ENCODE measurements at regions not wholly inside any gene's neighbourhood (a gene's known extent, or its start where the extent isn't known, plus 50 kb on each side); places are given as distances from the start of the nearest gene placed in this dataset.

DNA sequence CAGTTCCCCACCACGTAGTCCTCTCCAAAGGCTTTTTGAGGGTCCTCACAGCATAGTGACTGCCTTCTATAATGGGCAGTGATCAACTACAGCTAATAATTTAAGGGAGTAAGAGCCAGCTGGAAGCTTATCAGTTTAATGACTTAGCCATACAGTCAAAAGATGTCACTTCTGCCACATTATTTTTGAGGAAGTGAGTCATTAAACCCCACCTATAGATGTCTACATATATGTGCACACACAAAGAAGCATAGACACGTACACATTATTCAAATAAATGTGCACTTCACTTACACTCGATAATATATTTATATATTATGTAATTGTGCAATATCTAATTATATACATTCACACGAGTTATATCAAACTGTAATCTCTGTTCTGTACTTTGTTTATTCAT, 1704.7 kb downstream of the KCNT2 start:
- TF ChIP-seq POLR2A (IDR thresholded peaks at IDR 0.05) = no peak
- TF ChIP-seq, protein P1, sequence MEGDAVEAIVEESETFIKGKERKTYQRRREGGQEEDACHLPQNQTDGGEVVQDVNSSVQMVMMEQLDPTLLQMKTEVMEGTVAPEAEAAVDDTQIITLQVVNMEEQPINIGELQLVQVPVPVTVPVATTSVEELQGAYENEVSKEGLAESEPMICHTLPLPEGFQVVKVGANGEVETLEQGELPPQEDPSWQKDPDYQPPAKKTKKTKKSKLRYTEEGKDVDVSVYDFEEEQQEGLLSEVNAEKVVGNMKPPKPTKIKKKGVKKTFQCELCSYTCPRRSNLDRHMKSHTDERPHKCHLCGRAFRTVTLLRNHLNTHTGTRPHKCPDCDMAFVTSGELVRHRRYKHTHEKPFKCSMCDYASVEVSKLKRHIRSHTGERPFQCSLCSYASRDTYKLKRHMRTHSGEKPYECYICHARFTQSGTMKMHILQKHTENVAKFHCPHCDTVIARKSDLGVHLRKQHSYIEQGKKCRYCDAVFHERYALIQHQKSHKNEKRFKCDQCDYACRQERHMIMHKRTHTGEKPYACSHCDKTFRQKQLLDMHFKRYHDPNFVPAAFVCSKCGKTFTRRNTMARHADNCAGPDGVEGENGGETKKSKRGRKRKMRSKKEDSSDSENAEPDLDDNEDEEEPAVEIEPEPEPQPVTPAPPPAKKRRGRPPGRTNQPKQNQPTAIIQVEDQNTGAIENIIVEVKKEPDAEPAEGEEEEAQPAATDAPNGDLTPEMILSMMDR (IDR thresholded peaks at IDR 0.05) = no peak
- H3K4me3 ChIP-seq = no peak overlapping the region
- no peak for DNase-seq
- H3K27ac ChIP-seq = no peak overlapping the region
- peaks cover 0 to 2% (median 0%) of the 10 kb centered on the region in 4 donors for H3K9me3 ChIP-seq
- H3K4me1 ChIP-seq = no peaks in the 10 kb centered on the region
- no peaks in the 10 kb centered on the region for H3K36me3 ChIP-seq
- H3K27me3 ChIP-seq = no peaks in the 10 kb centered on the region

DNA sequence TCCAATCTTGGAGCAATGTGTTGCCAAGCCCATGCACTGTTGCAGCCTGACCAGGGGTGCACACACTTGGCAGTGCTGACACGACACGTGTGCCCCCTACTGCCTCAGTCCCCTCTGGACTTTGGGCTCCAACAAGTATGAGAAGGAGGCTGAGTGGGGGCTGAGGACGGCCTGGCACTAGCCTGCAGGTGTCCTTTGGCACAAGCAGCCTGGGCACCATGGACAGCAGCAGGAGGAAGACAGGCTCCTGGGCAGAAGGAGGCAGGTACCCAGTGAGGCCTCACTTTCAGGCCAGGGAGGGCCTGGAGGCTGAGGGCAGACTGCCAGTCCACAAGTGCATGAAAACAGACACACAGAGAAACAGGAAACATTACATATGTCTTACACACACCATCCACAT, 1702.9 kb upstream of the B3GALT2 start:
- Histone ChIP-seq H3K27ac (no peak overlapping the region), H3K9me3 (no peaks in the 10 kb centered on the region), H3K36me3 (no peaks in the 10 kb centered on the region), H3K27me3 (no peaks in the 10 kb centered on the region), H3K4me3 (no peak overlapping the region), H3K4me1 (no peaks in the 10 kb centered on the region)
- no peak for DNase-seq
- TF ChIP-seq, protein P1 (IDR thresholded peaks at IDR 0.05) = no peak
- TF ChIP-seq POLR2A (IDR thresholded peaks at IDR 0.05) = no peak

DNA sequence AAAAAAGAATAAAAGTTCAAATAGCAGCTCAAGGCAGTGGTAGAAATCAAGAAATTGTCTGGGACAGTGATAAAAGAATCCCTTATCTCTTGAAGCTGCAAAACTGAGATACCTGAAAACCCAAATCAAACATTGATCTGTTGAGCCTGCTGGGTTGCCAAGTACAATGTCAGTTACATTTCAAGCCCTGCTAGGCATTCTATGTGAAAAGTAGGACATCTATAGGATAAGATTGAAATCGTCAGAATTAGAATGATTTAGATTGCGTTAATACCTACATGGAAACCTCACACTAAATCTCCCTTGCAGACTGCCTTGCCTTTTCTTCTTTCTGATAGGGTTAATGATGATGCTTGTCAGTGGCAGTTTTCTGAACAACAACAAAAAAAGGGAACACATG, 1684.4 kb upstream of the B3GALT2 start:
- Histone ChIP-seq H3K4me3 (no peak overlapping the region), H3K27me3 (no peaks in the 10 kb centered on the region), H3K4me1 (no peaks in the 10 kb centered on the region), H3K27ac (no peak overlapping the region), H3K36me3 (no peaks in the 10 kb centered on the region), H3K9me3 (no peaks in the 10 kb centered on the region)
- TF ChIP-seq POLR2A (IDR thresholded peaks at IDR 0.05) = no peak
- TF ChIP-seq, protein P1 (IDR thresholded peaks at IDR 0.05) = no peak
- DNase-seq = no peak

DNA sequence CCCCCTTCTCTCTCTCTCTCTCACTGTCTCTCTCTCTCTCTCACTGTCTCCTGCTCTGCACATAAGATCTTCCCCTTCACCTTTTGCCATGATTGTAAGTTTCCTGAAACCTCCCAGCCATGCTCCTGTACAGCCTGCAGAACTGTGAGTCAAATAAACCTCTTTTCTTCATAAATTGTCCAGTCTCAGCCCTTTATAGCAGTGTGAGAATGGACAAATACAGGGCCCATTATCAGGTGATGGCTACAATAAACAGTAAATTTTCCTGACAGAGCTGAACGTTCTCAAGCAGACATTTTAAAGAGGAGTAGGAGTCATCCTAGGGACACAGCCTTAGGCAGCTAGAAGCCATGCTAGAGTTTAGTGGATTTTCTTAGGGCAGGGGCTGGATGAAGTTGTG, 1679.7 kb upstream of the B3GALT2 start:
- no peaks in the 10 kb centered on the region for H3K36me3 ChIP-seq
- no peak overlapping the region for H3K27ac ChIP-seq
- no peak overlapping the region for H3K4me3 ChIP-seq
- DNase-seq = no peak
- TF ChIP-seq POLR2A (IDR thresholded peaks at IDR 0.05) = no peak
- TF ChIP-seq, protein P1 (IDR thresholded peaks at IDR 0.05) = no peak
- H3K4me1 ChIP-seq = no peaks in the 10 kb centered on the region
- H3K27me3 ChIP-seq = no peaks in the 10 kb centered on the region
- no peaks in the 10 kb centered on the region for H3K9me3 ChIP-seq

DNA sequence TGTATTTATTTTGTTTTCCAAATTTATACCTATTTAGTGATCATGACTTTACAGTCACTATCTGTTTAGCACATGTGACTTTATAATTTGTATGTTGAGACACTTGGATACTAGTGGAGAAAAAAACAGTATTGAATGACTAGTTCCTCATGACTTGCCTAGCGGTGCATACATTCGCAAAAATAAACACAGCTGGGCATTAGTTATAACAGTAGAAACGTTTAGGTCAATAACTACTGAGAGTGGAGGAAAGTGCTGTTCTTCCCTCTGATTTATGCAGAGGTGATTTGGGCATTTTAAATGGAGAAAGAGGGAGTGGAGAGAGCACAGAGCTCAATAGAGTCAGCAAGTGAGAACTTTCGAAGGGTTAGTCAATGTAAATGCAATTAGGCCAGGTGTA, 1679.0 kb upstream of the B3GALT2 start:
- no peak overlapping the region for H3K27ac ChIP-seq
- no peak for TF ChIP-seq POLR2A (IDR thresholded peaks at IDR 0.05)
- TF ChIP-seq, protein P1 (IDR thresholded peaks at IDR 0.05) = no peak
- DNase-seq = no peak
- H3K36me3 ChIP-seq = no peaks in the 10 kb centered on the region
- no peak overlapping the region for H3K4me3 ChIP-seq
- H3K4me1 ChIP-seq = no peaks in the 10 kb centered on the region
- no peaks in the 10 kb centered on the region for H3K27me3 ChIP-seq
- no peaks in the 10 kb centered on the region for H3K9me3 ChIP-seq

DNA sequence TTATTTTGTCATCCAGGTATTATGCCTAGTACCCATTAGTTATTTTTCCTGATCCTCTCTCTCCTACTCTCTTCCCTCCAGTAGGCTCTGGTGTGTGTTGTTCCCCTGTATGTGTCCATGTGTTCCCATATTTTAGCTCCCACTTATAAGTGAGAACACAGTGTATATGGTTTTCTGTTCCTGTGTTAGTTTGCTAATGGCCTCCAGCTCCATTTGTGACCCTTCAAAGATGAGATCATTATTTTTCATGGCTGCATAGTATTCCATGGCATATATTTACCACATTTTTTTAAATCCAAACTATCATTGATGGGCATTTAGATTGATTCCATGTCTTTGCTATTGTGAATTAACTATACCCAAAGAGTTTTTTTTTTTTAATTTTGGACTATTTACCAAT, 1675.7 kb upstream of the B3GALT2 start:
- Histone ChIP-seq H3K4me1 (no peaks in the 10 kb centered on the region), H3K4me3 (no peak overlapping the region), H3K27me3 (no peaks in the 10 kb centered on the region), H3K27ac (no peak overlapping the region), H3K9me3 (no peaks in the 10 kb centered on the region), H3K36me3 (no peaks in the 10 kb centered on the region)
- no peak for TF ChIP-seq POLR2A (IDR thresholded peaks at IDR 0.05)
- TF ChIP-seq, protein P1 (IDR thresholded peaks at IDR 0.05) = no peak
- DNase-seq = no peak
